ENCODE measurements at regions not wholly inside any gene's neighbourhood (a gene's known extent, or its start where the extent isn't known, plus 50 kb on each side); places are given as distances from the start of the nearest gene placed in this dataset.

DNA sequence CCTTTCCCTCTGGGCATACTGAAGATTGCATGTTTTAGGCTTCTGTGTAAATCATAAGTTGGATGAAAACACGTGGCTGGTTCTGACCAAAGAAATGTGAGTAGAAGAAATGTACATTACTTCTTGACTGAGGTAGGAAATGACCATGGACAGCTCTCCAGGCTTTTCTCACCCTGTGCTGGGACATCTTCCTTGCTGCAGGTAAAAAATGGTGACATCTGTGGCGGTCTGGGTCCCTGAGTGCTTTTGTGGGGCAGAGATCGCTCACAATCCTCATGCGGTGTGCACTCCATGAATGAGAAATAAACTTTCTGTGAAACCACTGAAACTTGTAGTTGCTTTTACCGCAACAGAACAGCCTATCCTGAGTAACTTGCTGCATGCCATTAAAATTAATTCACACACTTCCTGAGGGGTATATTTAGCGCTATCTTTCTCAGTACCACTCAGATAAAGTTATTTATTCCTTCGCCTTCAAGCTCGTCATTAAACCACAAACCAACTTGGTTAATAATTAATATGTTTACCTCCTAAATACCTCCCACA, 730.4 kb downstream of the EFNA5 start:
- H4K20me1 ChIP-seq (ENCODE audit: insufficient read depth), result no peaks in the 10 kb centered on the region
- no peaks in the 10 kb centered on the region for H3K79me2 ChIP-seq (ENCODE audit: insufficient read depth, low read length)
- intact Hi-C loops (cut with micrococcal nuclease), result no loop called here
- no peak overlapping the region for H3K9ac ChIP-seq (ENCODE audit: low read length)
- DNase-seq (ENCODE audit: low read depth, low spot score) (no peak), ATAC-seq (no peak)
- ChIA-PET RAD21 (ENCODE audit: low non-redundant PET in 1 of 2, low total read pairs in 2 of 2, uncharacterized antibody in 2 of 2, unreplicated experiment in 2 of 2) (no interaction called here), POLR2A (no interaction called here), CTCF (no interaction called here)
- no peak overlapping the region for H3K4me3 ChIP-seq (replicated peaks in 1 of 2; ENCODE audit: low read depth in 1 of 2, low read length in 2 of 2)
- no peaks in the 10 kb centered on the region for H3K27me3 ChIP-seq (ENCODE audit: insufficient read depth, low read length)
- H2AFZ ChIP-seq (ENCODE audit: low read depth, low read length, poor library complexity, severe bottlenecking), result no peak overlapping the region
- no peaks in the 10 kb centered on the region for H3K9me3 ChIP-seq (ENCODE audit: control insufficient read depth in 1 of 2, insufficient read depth in 1 of 2, low read depth in 1 of 2, low read length in 2 of 2)
- no peak overlapping the region for H3K27ac ChIP-seq (ENCODE audit: low read depth, low read length)
- no peak overlapping the region for H3K4me2 ChIP-seq (ENCODE audit: low read length)
- no peaks in the 10 kb centered on the region for H3K4me1 ChIP-seq (ENCODE audit: control insufficient read depth in 1 of 2, insufficient read depth in 2 of 2, low read length in 2 of 2)
- TF ChIP-seq, protein P1, sequence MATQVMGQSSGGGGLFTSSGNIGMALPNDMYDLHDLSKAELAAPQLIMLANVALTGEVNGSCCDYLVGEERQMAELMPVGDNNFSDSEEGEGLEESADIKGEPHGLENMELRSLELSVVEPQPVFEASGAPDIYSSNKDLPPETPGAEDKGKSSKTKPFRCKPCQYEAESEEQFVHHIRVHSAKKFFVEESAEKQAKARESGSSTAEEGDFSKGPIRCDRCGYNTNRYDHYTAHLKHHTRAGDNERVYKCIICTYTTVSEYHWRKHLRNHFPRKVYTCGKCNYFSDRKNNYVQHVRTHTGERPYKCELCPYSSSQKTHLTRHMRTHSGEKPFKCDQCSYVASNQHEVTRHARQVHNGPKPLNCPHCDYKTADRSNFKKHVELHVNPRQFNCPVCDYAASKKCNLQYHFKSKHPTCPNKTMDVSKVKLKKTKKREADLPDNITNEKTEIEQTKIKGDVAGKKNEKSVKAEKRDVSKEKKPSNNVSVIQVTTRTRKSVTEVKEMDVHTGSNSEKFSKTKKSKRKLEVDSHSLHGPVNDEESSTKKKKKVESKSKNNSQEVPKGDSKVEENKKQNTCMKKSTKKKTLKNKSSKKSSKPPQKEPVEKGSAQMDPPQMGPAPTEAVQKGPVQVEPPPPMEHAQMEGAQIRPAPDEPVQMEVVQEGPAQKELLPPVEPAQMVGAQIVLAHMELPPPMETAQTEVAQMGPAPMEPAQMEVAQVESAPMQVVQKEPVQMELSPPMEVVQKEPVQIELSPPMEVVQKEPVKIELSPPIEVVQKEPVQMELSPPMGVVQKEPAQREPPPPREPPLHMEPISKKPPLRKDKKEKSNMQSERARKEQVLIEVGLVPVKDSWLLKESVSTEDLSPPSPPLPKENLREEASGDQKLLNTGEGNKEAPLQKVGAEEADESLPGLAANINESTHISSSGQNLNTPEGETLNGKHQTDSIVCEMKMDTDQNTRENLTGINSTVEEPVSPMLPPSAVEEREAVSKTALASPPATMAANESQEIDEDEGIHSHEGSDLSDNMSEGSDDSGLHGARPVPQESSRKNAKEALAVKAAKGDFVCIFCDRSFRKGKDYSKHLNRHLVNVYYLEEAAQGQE (IDR thresholded peaks at IDR 0.05; ENCODE audit: low read depth), result peak; percentile 30
- TF ChIP-seq ZNF274 (IDR thresholded peaks at IDR 0.05; ENCODE audit: low read depth, low read length), result no peak
- TF ChIP-seq ZFX (IDR thresholded peaks at IDR 0.05), result no peak
- no peak for TF ChIP-seq SRF (IDR thresholded peaks at IDR 0.05; ENCODE audit: low read depth)
- no peak for TF ChIP-seq JUND (IDR thresholded peaks at IDR 0.05)
- no peak for TF ChIP-seq POLR2AphosphoS5 (IDR thresholded peaks at IDR 0.05; ENCODE audit: low read depth, low read length)
- BruUV-seq (replicated peaks), result no TSS peak
- no peaks in the 10 kb centered on the region for H3K9me2 ChIP-seq (ENCODE audit: insufficient read depth)
- no peaks in the 10 kb centered on the region for H3K36me3 ChIP-seq (ENCODE audit: control insufficient read depth in 1 of 2, insufficient read depth in 2 of 2, low read length in 2 of 2)

GRCh38 chr5:106923409-106923808, 747.3 kb downstream of the EFNA5 start:
- ChIA-PET POLR2A (no interaction called here), RAD21 (ENCODE audit: low non-redundant PET in 1 of 2, low total read pairs in 2 of 2, uncharacterized antibody in 2 of 2, unreplicated experiment in 2 of 2) (no interaction called here), CTCF (no interaction called here)
- Histone ChIP-seq H3K36me3 (ENCODE audit: control insufficient read depth in 1 of 2, insufficient read depth in 2 of 2, low read length in 2 of 2) (no peaks in the 10 kb centered on the region), H2AFZ (ENCODE audit: low read depth, low read length, poor library complexity, severe bottlenecking) (no peak overlapping the region), H3K4me2 (ENCODE audit: low read length) (no peak overlapping the region), H3K27me3 (ENCODE audit: insufficient read depth, low read length) (no peaks in the 10 kb centered on the region), H3K9me3 (ENCODE audit: control insufficient read depth in 1 of 2, insufficient read depth in 1 of 2, low read depth in 1 of 2, low read length in 2 of 2) (no peaks in the 10 kb centered on the region), H3K9me2 (ENCODE audit: insufficient read depth) (no peaks in the 10 kb centered on the region), H3K4me3 (replicated peaks in 1 of 2; ENCODE audit: low read depth in 1 of 2, low read length in 2 of 2) (no peak overlapping the region), H3K27ac (ENCODE audit: low read depth, low read length) (no peak overlapping the region), H4K20me1 (ENCODE audit: insufficient read depth) (no peaks in the 10 kb centered on the region), H3K79me2 (ENCODE audit: insufficient read depth, low read length) (no peaks in the 10 kb centered on the region), H3K9ac (ENCODE audit: low read length) (no peak overlapping the region), H3K4me1 (ENCODE audit: control insufficient read depth in 1 of 2, insufficient read depth in 2 of 2, low read length in 2 of 2) (no peaks in the 10 kb centered on the region)
- intact Hi-C loops (cut with micrococcal nuclease), result no loop called here
- DNase-seq (ENCODE audit: low read depth, low spot score) (no peak), ATAC-seq (no peak)
- BruUV-seq (replicated peaks), result no TSS peak
- TF ChIP-seq CTCF (IDR thresholded peaks at IDR 0.05 in 2 of 3, conservative IDR thresholded peaks at IDR 0.05 in 1 of 3; ENCODE audit: borderline replicate concordance in 1 of 3, insufficient read depth in 1 of 3, low read depth in 2 of 3, low read length in 2 of 3) (no peak), EGR1 (IDR thresholded peaks at IDR 0.05; ENCODE audit: low read depth) (no peak), SP1 (IDR thresholded peaks at IDR 0.05; ENCODE audit: low read depth) (no peak), POLR2AphosphoS5 (IDR thresholded peaks at IDR 0.05; ENCODE audit: low read depth, low read length) (no peak), SRF (IDR thresholded peaks at IDR 0.05; ENCODE audit: low read depth) (no peak), RAD21 (IDR thresholded peaks at IDR 0.05; ENCODE audit: low read depth) (no peak), SIN3A (IDR thresholded peaks at IDR 0.05; ENCODE audit: low read depth) (no peak), FOSL1 (IDR thresholded peaks at IDR 0.05; ENCODE audit: low read depth) (no peak)
- TF ChIP-seq, protein P2, sequence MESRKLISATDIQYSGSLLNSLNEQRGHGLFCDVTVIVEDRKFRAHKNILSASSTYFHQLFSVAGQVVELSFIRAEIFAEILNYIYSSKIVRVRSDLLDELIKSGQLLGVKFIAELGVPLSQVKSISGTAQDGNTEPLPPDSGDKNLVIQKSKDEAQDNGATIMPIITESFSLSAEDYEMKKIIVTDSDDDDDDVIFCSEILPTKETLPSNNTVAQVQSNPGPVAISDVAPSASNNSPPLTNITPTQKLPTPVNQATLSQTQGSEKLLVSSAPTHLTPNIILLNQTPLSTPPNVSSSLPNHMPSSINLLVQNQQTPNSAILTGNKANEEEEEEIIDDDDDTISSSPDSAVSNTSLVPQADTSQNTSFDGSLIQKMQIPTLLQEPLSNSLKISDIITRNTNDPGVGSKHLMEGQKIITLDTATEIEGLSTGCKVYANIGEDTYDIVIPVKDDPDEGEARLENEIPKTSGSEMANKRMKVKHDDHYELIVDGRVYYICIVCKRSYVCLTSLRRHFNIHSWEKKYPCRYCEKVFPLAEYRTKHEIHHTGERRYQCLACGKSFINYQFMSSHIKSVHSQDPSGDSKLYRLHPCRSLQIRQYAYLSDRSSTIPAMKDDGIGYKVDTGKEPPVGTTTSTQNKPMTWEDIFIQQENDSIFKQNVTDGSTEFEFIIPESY (IDR thresholded peaks at IDR 0.05; ENCODE audit: extremely low read depth, insufficient replicate concordance, low read length), result no peak
- TF ChIP-seq, protein P3, sequence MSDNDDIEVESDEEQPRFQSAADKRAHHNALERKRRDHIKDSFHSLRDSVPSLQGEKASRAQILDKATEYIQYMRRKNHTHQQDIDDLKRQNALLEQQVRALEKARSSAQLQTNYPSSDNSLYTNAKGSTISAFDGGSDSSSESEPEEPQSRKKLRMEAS (IDR thresholded peaks at IDR 0.05), result no peak

All from HCT116 (cell line).